ENCODE measurements at regions not wholly inside any gene's neighbourhood (a gene's known extent, or its start where the extent isn't known, plus 50 kb on each side); places are given as distances from the start of the nearest gene placed in this dataset.

GRCh38 chr3:107208100-107208499 lies 169.1 kb upstream of the CCDC54 start:
- H2AFZ ChIP-seq (ENCODE audit: low read depth): 0 out of 2 replicates have a peak overlapping the region, but pooled peaks have one; percentile 24
- ChIA-PET POLR2A (no interaction called here), CTCF (interaction anchor here (1.0 kb wide), 1 partner anchor 28 kb away, joined by 3 read pairs; no protein-coding TSS in a partner anchor)
- H3K27ac ChIP-seq (ENCODE audit: low read depth in 2 of 2, low read length in 1 of 2): peak overlapping the region; percentile 81 to 97
- peak overlapping the region; percentile 36; the same call in 1 of the 2 replicates for H3K9ac ChIP-seq
- H3K4me1 ChIP-seq (ENCODE audit: control insufficient read depth in 1 of 2, insufficient read depth in 2 of 2, low read depth in 1 of 2, low read length in 1 of 2): peaks cover 3 to 34% of the 10 kb centered on the region in 2 experiments
- TF ChIP-seq NFIC (IDR thresholded peaks at IDR 0.05; ENCODE audit: borderline replicate concordance) (peak; percentile 75; the same call in 1 of the 2 replicates), MEF2A (IDR thresholded peaks at IDR 0.05; ENCODE audit: borderline replicate concordance, low read depth) (peak; percentile 41; the same call in 1 of the 2 replicates), REST (IDR thresholded peaks at IDR 0.05; ENCODE audit: low read depth, low read length) (peak; percentile 32; the same call in 1 of the 2 replicates), POLR2AphosphoS5 (IDR thresholded peaks at IDR 0.05; ENCODE audit: low read depth, low read length) (no peak; the same call in 1 of the 2 replicates), RFX5 (IDR thresholded peaks at IDR 0.05; ENCODE audit: low read length) (no peak), GATA2 (CRISPR knock-in tag; IDR thresholded peaks at IDR 0.05) (no peak), RXRA (IDR thresholded peaks at IDR 0.05; ENCODE audit: borderline replicate concordance, low read depth) (peak; percentile 49; the same call in 1 of the 2 replicates), EP300 (IDR thresholded peaks at IDR 0.05; ENCODE audit: borderline replicate concordance in 1 of 2, low read depth in 1 of 2, low read length in 1 of 2) (peak in 1 of 2 experiments; percentile 69; a peak in 1 of 4 replicates), SIN3A (IDR thresholded peaks at IDR 0.05; ENCODE audit: borderline replicate concordance, low read depth, low read length) (peak; percentile 73; the same call in 1 of the 2 replicates), NRF1 (IDR thresholded peaks at IDR 0.05; ENCODE audit: low read depth, low read length) (no peak), USF1 (IDR thresholded peaks at IDR 0.05; ENCODE audit: borderline replicate concordance, low read depth) (0 out of 2 replicates have a peak, but pooled peaks have one; percentile 32), FOXJ3 (CRISPR knock-in tag; IDR thresholded peaks at IDR 0.05) (no peak), YY1 (IDR thresholded peaks at IDR 0.05; ENCODE audit: low read depth) (no peak), USF2 (IDR thresholded peaks at IDR 0.05; ENCODE audit: borderline replicate concordance, low read depth, low read length) (no peak), ELF1 (IDR thresholded peaks at IDR 0.05) (0 out of 2 replicates have a peak, but pooled peaks have one; percentile 19), ZBTB33 (IDR thresholded peaks at IDR 0.05; ENCODE audit: borderline replicate concordance, low read depth) (no peak), PBX3 (IDR thresholded peaks at IDR 0.05) (peak; percentile 56), TAF1 (IDR thresholded peaks at IDR 0.05; ENCODE audit: borderline replicate concordance, low read depth, low read length) (0 out of 2 replicates have a peak, but pooled peaks have one; percentile 10), FOSL2 (IDR thresholded peaks at IDR 0.05; ENCODE audit: borderline replicate concordance, low read depth) (peak; percentile 58; the same call in 1 of the 2 replicates), TCF12 (IDR thresholded peaks at IDR 0.05) (peak; percentile 75; the same call in 1 of the 2 replicates), RAD21 (IDR thresholded peaks at IDR 0.05; ENCODE audit: low read length) (no peak), JUND (IDR thresholded peaks at IDR 0.05) (peak; percentile 74)
- H3K27me3 ChIP-seq (ENCODE audit: insufficient read depth): no peaks in the 10 kb centered on the region
- H3K9me2 ChIP-seq: no peaks in the 10 kb centered on the region
- no peaks in the 10 kb centered on the region for H3K9me3 ChIP-seq
- no peak for DNase-seq
- peaks cover 20% of the 10 kb centered on the region for H3F3A ChIP-seq (replicated peaks; ENCODE audit: insufficient read depth)
- H3K4me2 ChIP-seq: peak overlapping the region; percentile 63; the same call in 1 of the 2 replicates
- H3K4me3 ChIP-seq (ENCODE audit: low read depth in 2 of 2, low read length in 1 of 2): no peak overlapping the region
- no peaks in the 10 kb centered on the region for H3K79me2 ChIP-seq (ENCODE audit: insufficient read depth)
- no peaks in the 10 kb centered on the region for H4K20me1 ChIP-seq (ENCODE audit: insufficient read depth)
- H3K36me3 ChIP-seq (replicated peaks in 1 of 2; ENCODE audit: control insufficient read depth in 1 of 2, insufficient read depth in 2 of 2, low read length in 1 of 2): no peaks in the 10 kb centered on the region

Measured in SK-N-SH (cell line).